ENCODE measurements at regions not wholly inside any gene's neighbourhood (a gene's known extent, or its start where the extent isn't known, plus 50 kb on each side); places are given as distances from the start of the nearest gene placed in this dataset.

GRCh38 chr1:86296305-86297205, 99.6 kb downstream of the ODF2L start:
- no peak for DNase-seq (ENCODE audit: low read depth)

GRCh38 chr1:86289746-86290145, 106.4 kb downstream of the ODF2L start:
- peak; percentile 14 for DNase-seq (ENCODE audit: low read depth)

GRCh38 chr1:86289161-86289560, 107.0 kb downstream of the ODF2L start:
- DNase-seq (ENCODE audit: low read depth), result peak; percentile 89

GRCh38 chr1:86288586-86289147, 107.5 kb downstream of the ODF2L start:
- DNase-seq (ENCODE audit: low read depth), result peak; percentile 34

GRCh38 chr1:86285796-86286195, 110.3 kb downstream of the ODF2L start:
- no peak for DNase-seq (ENCODE audit: low read depth)

- no peak for DNase-seq (ENCODE audit: low read depth)
Observed at GRCh38 chr1:86282611-86283010, 113.5 kb downstream of the ODF2L start.

- DNase-seq (ENCODE audit: low read depth), result no peak
Observed at GRCh38 chr1:86277936-86278335, 118.2 kb downstream of the ODF2L start.

GRCh38 chr1:86273066-86273465, 116.5 kb upstream of the COL24A1 start:
- DNase-seq (ENCODE audit: low read depth), result peak; percentile 83

GRCh38 chr1:86272083-86272482, 115.5 kb upstream of the COL24A1 start:
- DNase-seq (ENCODE audit: low read depth), result no peak

GRCh38 chr1:86271046-86271445, 114.5 kb upstream of the COL24A1 start:
- peak; percentile 40 for DNase-seq (ENCODE audit: low read depth)

- DNase-seq (ENCODE audit: low read depth), result no peak
Observed at GRCh38 chr1:86263101-86263500, 106.5 kb upstream of the COL24A1 start.

- no peak for DNase-seq (ENCODE audit: low read depth)
Observed at GRCh38 chr1:86260476-86260875, 103.9 kb upstream of the COL24A1 start.

- DNase-seq (ENCODE audit: low read depth), result no peak
Observed at GRCh38 chr1:86259390-86259789, 102.8 kb upstream of the COL24A1 start.

GRCh38 chr1:86258101-86258500, 101.5 kb upstream of the COL24A1 start:
- DNase-seq (ENCODE audit: low read depth), result no peak

- DNase-seq (ENCODE audit: low read depth), result no peak
Observed at GRCh38 chr1:86247597-86248279, 91.2 kb upstream of the COL24A1 start.

- no peak for DNase-seq (ENCODE audit: low read depth)
Observed at GRCh38 chr1:86245566-86246190, 89.1 kb upstream of the COL24A1 start.

GRCh38 chr1:86239894-86240293, 83.3 kb upstream of the COL24A1 start:
- no peak for DNase-seq (ENCODE audit: low read depth)

- no peak for DNase-seq (ENCODE audit: low read depth)
Observed at GRCh38 chr1:86239490-86239889, 82.9 kb upstream of the COL24A1 start.

GRCh38 chr1:86238226-86238625, 81.7 kb upstream of the COL24A1 start:
- no peak for DNase-seq (ENCODE audit: low read depth)

GRCh38 chr1:86235852-86236251, 79.3 kb upstream of the COL24A1 start:
- no peak for DNase-seq (ENCODE audit: low read depth)

GRCh38 chr1:86233403-86233802, 76.8 kb upstream of the COL24A1 start:
- DNase-seq (ENCODE audit: low read depth), result no peak

GRCh38 chr1:86231076-86231475, 74.5 kb upstream of the COL24A1 start:
- DNase-seq (ENCODE audit: low read depth), result no peak

Measured in forelimb muscle (tissue), 1 donor.